OCI-LY7 (cell line): ENCODE measurements at regions not wholly inside any gene's neighbourhood (a gene's known extent, or its start where the extent isn't known, plus 50 kb on each side); places are given as distances from the start of the nearest gene placed in this dataset.
"Not testable (repeated sequence)": the region's sequence is repeated elsewhere in the genome, so short reads cannot be mapped to it uniquely, and the experiment has no call there.

Source experiments
- BruUV-seq: library from RNA; stranded (reverse); fragments of 400-500 nt; replicated peaks from 2 replicates; lab custom pipeline; 2021; lab: Mats Ljungman, UMichigan
- CTCF ChIA-PET: fragments of 300-600 bp; sonication (Branson Sonifier 250); formaldehyde crosslinking; loops from one replicate; lab custom pipeline; 2022; ENCODE audit warnings: antibody characterized with exemption; ENCODE audit not compliant: unreplicated experiment; lab: Charles Lee
- POLR2A ChIA-PET: fragments of 300-600 bp; sonication (Branson Sonifier 250); formaldehyde crosslinking; loops from one replicate; lab custom pipeline; 2022; ENCODE audit warnings: antibody characterized with exemption; lab: Charles Lee
- DNase-seq: peaks from one replicate; pipeline ENCODE4 v3.0.0-alpha.2; 2015; ENCODE audit warnings: low spot score
- H2AFZ ChIP-seq: fragments of 200-600 bp; sonication (generic), shearing (Covaris generic); 2 replicates; pipeline ENCODE4 v1.6.1; 2014; ENCODE audit warnings: mild to moderate bottlenecking, antibody characterized with exemption, low read length, moderate library complexity
- H3K27ac ChIP-seq: fragments of 200-600 bp; sonication (generic); 2 replicates; pipeline ENCODE4 v1.5.1; 2014; ENCODE audit warnings: mixed run types, low read depth, mild to moderate bottlenecking, moderate library complexity, low read length, inconsistent platforms; ENCODE audit not compliant: poor library complexity, severe bottlenecking
- H3K36me3 ChIP-seq: fragments of 200-600 bp; sonication (generic); 2 replicates; pipeline ENCODE4 v1.6.1; 2014; ENCODE audit warnings: mild to moderate bottlenecking, antibody characterized with exemption, low read length, moderate library complexity, mixed read lengths; ENCODE audit not compliant: insufficient read depth
- H3K4me1 ChIP-seq: fragments of 200-600 bp; sonication (generic); 2 replicates; pipeline ENCODE4 v1.5.1; 2014; ENCODE audit warnings: mild to moderate bottlenecking, low read length; ENCODE audit not compliant: insufficient read depth, poor library complexity, severe bottlenecking
- H3K4me2 ChIP-seq: fragments of 200-600 bp; sonication (generic); 2 replicates; pipeline ENCODE4 v1.6.1; 2014; ENCODE audit warnings: mild to moderate bottlenecking, low read length
- H3K4me3 ChIP-seq: fragments of 200-600 bp; sonication (generic); 2 replicates; pipeline ENCODE4 v1.5.1; 2014; ENCODE audit warnings: mild to moderate bottlenecking, low read depth, low read length; ENCODE audit not compliant: poor library complexity, severe bottlenecking
- H3K79me2 ChIP-seq: fragments of 200-600 bp; sonication (generic); 2 replicates; pipeline ENCODE4 v1.6.1; 2016; ENCODE audit warnings: low read depth, mild to moderate bottlenecking, low read length, moderate library complexity, mixed read lengths; ENCODE audit not compliant: insufficient read depth
- H3K9me2 ChIP-seq: fragments of 200-600 bp; sonication (generic); 2 replicates; pipeline ENCODE4 v1.6.1; 2016; ENCODE audit warnings: mild to moderate bottlenecking, low read length, mixed read lengths; ENCODE audit not compliant: insufficient read depth
- H3K9me3 ChIP-seq: fragments of 200-600 bp; sonication (generic); 2 replicates; pipeline ENCODE4 v1.6.1; 2014; ENCODE audit warnings: mild to moderate bottlenecking, mixed run types, low read length, mixed read lengths
- H4K20me1 ChIP-seq: fragments of 200-600 bp; sonication (generic); 2 replicates; pipeline ENCODE4 v1.6.1; 2014; ENCODE audit warnings: mild to moderate bottlenecking, antibody characterized with exemption, low read length, moderate library complexity, mixed read lengths; ENCODE audit not compliant: insufficient read depth
- EZH2phosphoT487 ChIP-seq: fragments of 200-600 bp; sonication (generic); IDR thresholded peaks from 2 replicates; pipeline ENCODE4 v1.6.1; 2018; ENCODE audit warnings: low read depth, borderline replicate concordance, mild to moderate bottlenecking, mixed run types, antibody characterized with exemption, low read length, moderate library complexity, mixed read lengths
- intact Hi-C: fragments of 100-400 bp; cut with micrococcal nuclease; formaldehyde crosslinking; loops from one replicate; pipeline ENCODE4 v1.10.0; 2022; ENCODE audit not compliant: unreplicated experiment
- TF ChIP-seq, protein P1 (sequence below): fragments of 200-600 bp; sonication (generic); conservative IDR thresholded peaks from 2 replicates; pipeline ENCODE4 v1.5.1; 2014; ENCODE audit warnings: mild to moderate bottlenecking, antibody characterized with exemption, low read length, moderate library complexity, mixed read lengths

DNA sequence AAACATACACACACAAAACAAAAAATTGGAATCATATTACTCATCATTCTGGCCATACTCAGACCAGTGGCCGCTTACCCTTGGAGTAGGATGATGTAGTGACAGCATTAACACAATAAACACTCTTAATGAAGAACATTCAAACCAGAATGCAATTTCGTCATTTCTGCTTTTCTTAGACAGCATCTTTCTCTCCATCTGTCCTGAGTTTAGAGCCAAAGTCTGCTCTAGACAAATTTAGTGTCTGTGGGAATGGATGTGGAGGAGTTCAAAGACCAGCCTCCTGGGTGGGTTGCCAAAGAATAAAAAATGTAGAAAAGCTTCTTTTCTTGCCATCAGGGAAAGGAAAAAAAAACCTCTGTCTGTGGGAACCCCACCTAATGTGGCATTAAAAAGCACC lies 212.4 kb upstream of the POU1F1 start:
- TF ChIP-seq, protein P1, sequence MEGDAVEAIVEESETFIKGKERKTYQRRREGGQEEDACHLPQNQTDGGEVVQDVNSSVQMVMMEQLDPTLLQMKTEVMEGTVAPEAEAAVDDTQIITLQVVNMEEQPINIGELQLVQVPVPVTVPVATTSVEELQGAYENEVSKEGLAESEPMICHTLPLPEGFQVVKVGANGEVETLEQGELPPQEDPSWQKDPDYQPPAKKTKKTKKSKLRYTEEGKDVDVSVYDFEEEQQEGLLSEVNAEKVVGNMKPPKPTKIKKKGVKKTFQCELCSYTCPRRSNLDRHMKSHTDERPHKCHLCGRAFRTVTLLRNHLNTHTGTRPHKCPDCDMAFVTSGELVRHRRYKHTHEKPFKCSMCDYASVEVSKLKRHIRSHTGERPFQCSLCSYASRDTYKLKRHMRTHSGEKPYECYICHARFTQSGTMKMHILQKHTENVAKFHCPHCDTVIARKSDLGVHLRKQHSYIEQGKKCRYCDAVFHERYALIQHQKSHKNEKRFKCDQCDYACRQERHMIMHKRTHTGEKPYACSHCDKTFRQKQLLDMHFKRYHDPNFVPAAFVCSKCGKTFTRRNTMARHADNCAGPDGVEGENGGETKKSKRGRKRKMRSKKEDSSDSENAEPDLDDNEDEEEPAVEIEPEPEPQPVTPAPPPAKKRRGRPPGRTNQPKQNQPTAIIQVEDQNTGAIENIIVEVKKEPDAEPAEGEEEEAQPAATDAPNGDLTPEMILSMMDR: no peak
- no peak for TF ChIP-seq EZH2phosphoT487
- H3K36me3 ChIP-seq: no peaks in the 10 kb centered on the region
- ChIA-PET POLR2A (no interaction called here), CTCF (no interaction called here)
- BruUV-seq: no TSS peak
- no peak overlapping the region for H3K27ac ChIP-seq
- no peaks in the 10 kb centered on the region for H3K79me2 ChIP-seq
- no peak overlapping the region for H3K4me2 ChIP-seq
- H2AFZ ChIP-seq: no peak overlapping the region
- H3K9me2 ChIP-seq: no peaks in the 10 kb centered on the region
- intact Hi-C loops: no loop called here
- H3K4me1 ChIP-seq: no peaks in the 10 kb centered on the region
- H3K4me3 ChIP-seq: no peak overlapping the region
- no peaks in the 10 kb centered on the region for H3K9me3 ChIP-seq
- no peak for DNase-seq
- no peaks in the 10 kb centered on the region for H4K20me1 ChIP-seq

- H2AFZ ChIP-seq, H3K4me3 ChIP-seq, H4K20me1 ChIP-seq, H3K4me2 ChIP-seq, H3K9me3 ChIP-seq, H3K79me2 ChIP-seq, H3K4me1 ChIP-seq, intact Hi-C loops, CTCF ChIA-PET, POLR2A ChIA-PET, H3K9me2 ChIP-seq, DNase-seq, H3K27ac ChIP-seq, H3K36me3 ChIP-seq, BruUV-seq: not testable (repeated sequence)
Observed at GRCh38 chr3:87486635-87487034, 210.3 kb upstream of the POU1F1 start.

DNA sequence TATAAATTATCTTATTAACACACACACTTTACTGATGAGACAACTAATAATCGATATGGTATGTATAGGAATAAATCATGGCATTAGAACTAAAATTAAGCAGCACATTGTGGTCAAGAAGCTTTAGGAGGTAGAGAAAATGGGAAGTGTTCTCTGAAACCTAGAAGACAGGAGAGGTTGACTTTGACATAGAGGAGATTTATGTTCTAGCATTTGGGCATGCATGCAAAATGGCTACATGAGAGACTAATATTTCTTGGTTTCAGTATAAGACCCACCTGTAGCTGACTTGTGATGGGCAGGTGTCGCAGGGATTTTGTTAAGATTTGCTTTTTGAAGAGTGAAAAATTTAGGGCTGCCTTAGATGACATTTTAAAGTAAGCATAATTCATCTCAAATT lies 209.7 kb upstream of the POU1F1 start:
- Histone ChIP-seq H3K4me1 (no peaks in the 10 kb centered on the region), H3K79me2 (no peaks in the 10 kb centered on the region), H3K9me3 (no peaks in the 10 kb centered on the region), H3K27ac (no peak overlapping the region), H3K4me2 (no peak overlapping the region), H3K9me2 (no peaks in the 10 kb centered on the region), H3K4me3 (no peak overlapping the region), H3K36me3 (no peaks in the 10 kb centered on the region), H2AFZ (no peak overlapping the region), H4K20me1 (no peaks in the 10 kb centered on the region)
- DNase-seq: no peak
- ChIA-PET CTCF (no interaction called here), POLR2A (no interaction called here)
- BruUV-seq: no TSS peak
- intact Hi-C loops: no loop called here
- TF ChIP-seq EZH2phosphoT487: no peak
- TF ChIP-seq, protein P1: no peak
